Effector memory CD8-positive, alpha-beta T cell (primary cell): ENCODE measurements at regions not wholly inside any gene's neighbourhood (a gene's known extent, or its start where the extent isn't known, plus 50 kb on each side); places are given as distances from the start of the nearest gene placed in this dataset.
"Not testable (repeated sequence)": the region's sequence is repeated elsewhere in the genome, so short reads cannot be mapped to it uniquely, and the experiment has no call there.

Experiments used
- ATAC-seq: fragments of 150-1000 bp; cut with Tn5 transposase; replicated peaks from 2 replicates; pipeline ENCODE4 v1.10.0; 2021; ENCODE audit warnings: mild to moderate bottlenecking, moderate library complexity
- DNase-seq, 3 experiments: peaks; one replicate each; pipeline ENCODE4 v3.0.0; 2021
- H3K27ac Mint-ChIP-seq, 2 donors: one replicate each; pipeline ENCODE4 v1.8.0; 2022; ENCODE audit warnings: mild to moderate bottlenecking in 2 of 2, mixed read lengths in 2 of 2, moderate library complexity in 2 of 2
- H3K27me3 Mint-ChIP-seq, 2 donors: one replicate each; pipeline ENCODE4 v1.8.0; 2022; ENCODE audit warnings: mixed read lengths in 2 of 2
- H3K36me3 Mint-ChIP-seq: one replicate; pipeline ENCODE4 v1.8.0; 2022; ENCODE audit warnings: mild to moderate bottlenecking, moderate library complexity, mixed read lengths; ENCODE audit not compliant: insufficient read depth
- H3K4me1 Mint-ChIP-seq, 2 donors: one replicate each; pipeline ENCODE4 v1.8.0; 2022; ENCODE audit warnings: low read depth in 2 of 2, mixed read lengths in 2 of 2
- H3K4me3 Mint-ChIP-seq, 2 donors: one replicate each; pipeline ENCODE4 v1.8.0; 2022; ENCODE audit warnings: mild to moderate bottlenecking in 2 of 2, mixed read lengths in 2 of 2, moderate library complexity in 2 of 2
- H3K9me3 Mint-ChIP-seq, 2 donors: one replicate each; pipeline ENCODE4 v1.8.0; 2022; ENCODE audit warnings: mixed read lengths in 2 of 2

DNA sequence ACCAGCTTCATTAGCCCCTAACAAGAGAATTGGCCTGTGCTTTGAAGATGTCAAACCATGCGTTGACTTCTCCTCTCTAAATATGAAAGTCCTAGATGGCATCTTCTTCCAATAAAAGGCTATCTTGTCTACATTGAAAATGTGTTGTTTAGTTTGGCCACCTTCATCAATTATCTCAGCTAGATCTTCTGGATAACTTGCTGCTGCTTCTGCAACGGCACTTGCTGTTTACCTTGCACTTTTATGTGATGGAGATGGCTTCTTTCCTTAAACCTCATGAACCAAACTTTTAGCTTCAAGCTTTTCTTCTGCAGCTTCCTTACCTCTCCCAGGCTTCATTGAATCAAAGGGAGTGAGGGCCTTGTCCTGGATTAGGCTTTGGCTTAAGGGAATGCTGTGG is 58.6 kb upstream of the CSNK1E start:
- peak overlapping the region in 1 of 2 donors; percentile 72 for H3K4me3 Mint-ChIP-seq

DNA sequence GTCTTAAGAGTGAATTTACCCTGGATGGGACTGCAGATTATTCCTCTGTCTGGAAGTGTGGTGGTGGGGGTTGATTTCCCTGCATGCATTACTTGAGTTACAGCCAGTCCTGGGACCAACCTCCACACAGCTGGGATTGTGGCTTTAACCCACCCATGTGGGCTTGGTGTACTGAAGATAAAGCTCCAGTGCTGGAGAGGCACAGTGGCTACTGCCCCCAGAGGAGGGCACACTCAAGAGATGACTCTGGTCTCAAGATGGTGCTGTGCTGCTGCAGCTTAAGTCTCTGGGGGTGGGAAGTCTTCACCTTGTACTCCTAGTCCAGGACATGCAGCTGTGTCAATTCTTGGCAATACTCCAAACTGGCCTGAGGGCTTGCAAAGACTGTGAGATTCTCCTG is 57.8 kb upstream of the CSNK1E start:
- Mint-ChIP-seq H3K4me3 (peak overlapping the region; percentile 66 to 72), H3K27ac (peak overlapping the region; percentile 89 to 91), H3K4me1 (peaks cover 26 to 28% of the 10 kb centered on the region in 2 donors)
- ATAC-seq, H3K9me3 Mint-ChIP-seq, DNase-seq, H3K27me3 Mint-ChIP-seq, H3K36me3 Mint-ChIP-seq: not testable (repeated sequence)

More for the DNA sequence above, 58.6 kb upstream of the CSNK1E start:
- H3K36me3 Mint-ChIP-seq, H3K9me3 Mint-ChIP-seq, DNase-seq, H3K27me3 Mint-ChIP-seq, ATAC-seq: not testable (repeated sequence)
- Mint-ChIP-seq H3K4me1 (peaks cover 26 to 28% of the 10 kb centered on the region in 2 donors), H3K27ac (peak overlapping the region; percentile 55 to 91)

DNA sequence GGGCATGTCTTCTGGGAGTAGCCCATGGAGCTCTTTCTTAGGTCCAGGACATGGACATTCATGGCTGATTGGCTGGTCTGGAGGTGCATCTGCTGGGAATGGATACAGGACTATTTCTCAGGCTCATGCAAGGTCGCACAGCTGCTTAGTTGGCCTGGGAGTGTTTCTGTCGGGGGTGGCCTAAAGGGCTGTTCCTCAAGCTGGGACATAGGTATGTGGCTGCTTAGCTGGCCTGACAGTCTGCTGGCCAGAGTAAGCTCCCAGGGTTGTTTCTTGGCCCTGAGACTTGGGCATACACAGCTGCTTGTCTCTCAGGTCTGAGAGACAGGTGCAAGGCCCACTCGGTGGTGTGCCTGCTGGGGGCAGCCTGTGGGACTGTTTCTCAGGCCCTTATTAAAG is 57.2 kb upstream of the CSNK1E start:
- H3K27me3 Mint-ChIP-seq: not testable (repeated sequence)
- H3K4me1 Mint-ChIP-seq: peaks cover 26 to 28% of the 10 kb centered on the region in 2 donors
- H3K27ac Mint-ChIP-seq: peak overlapping the region; percentile 89 to 91

DNA sequence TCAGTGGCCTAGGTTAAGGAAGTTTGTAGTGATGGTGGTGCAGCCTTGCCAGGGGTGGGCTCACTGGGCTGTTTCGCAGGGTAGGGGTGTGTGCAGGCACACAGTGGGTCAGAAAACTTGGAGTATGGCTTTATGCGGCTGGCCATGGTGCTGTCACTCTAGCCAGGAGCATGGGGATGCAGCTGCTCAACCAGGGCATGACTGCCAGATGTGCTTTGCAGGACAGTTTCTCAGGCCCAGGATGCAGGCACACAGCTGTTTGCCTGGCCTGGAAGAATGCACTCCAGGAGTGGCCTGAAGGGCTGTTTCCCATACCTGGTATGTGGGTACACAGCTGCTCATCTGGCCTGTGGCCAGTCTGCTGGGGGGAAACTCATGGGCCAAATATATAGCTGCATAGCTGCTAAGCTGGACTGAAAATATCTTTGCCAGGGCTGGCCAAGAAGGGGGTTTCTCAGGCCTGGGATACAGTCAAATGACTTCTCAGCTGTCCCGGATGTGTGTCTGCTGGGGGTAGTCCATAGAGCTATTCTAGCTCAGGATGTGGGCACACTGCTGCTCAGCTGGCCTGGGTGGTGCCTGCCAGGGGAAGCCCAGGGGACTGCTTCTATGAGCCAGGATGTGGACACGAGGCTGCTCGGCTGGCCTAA is 56.7 kb upstream of the CSNK1E start:
- ATAC-seq: peak; percentile 97
- peak overlapping the region; percentile 66 to 72 for H3K4me3 Mint-ChIP-seq
- H3K36me3 Mint-ChIP-seq: not testable (repeated sequence)

More for the DNA sequence above, 57.2 kb upstream of the CSNK1E start:
- not testable (repeated sequence) for H3K36me3 Mint-ChIP-seq, ATAC-seq, DNase-seq, H3K9me3 Mint-ChIP-seq
- peak overlapping the region; percentile 66 to 72 for H3K4me3 Mint-ChIP-seq

DNA sequence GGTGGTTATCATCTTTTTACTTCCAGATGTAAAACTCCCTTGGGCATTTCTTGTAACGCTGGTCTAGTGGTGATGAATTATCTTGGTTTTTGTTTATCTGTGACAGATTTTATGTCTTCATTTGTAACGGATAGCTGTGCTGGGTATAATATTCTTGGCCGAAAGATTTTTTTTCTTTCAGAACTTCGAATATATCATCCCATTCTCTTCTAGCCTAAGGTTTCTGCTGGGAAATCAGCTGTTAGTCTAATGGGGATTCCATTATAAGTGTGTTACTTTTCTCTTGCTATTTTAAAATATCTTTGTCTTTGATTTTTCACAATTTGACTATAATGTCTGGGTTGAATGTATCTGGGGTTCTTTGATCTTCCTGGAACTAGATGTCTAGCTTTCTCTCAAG is 55.4 kb upstream of the CSNK1E start:
- not testable (repeated sequence) for H3K36me3 Mint-ChIP-seq, DNase-seq, H3K4me3 Mint-ChIP-seq, H3K27me3 Mint-ChIP-seq, ATAC-seq, H3K9me3 Mint-ChIP-seq
- H3K4me1 Mint-ChIP-seq: peaks cover 26 to 28% of the 10 kb centered on the region in 2 donors
- peak overlapping the region in 1 of 2 donors; percentile 91 for H3K27ac Mint-ChIP-seq

More for the DNA sequence above, 56.7 kb upstream of the CSNK1E start:
- Mint-ChIP-seq H3K4me1 (peaks cover 26 to 28% of the 10 kb centered on the region in 2 donors), H3K27ac (peak overlapping the region; percentile 89 to 91)
- not testable (repeated sequence) for H3K27me3 Mint-ChIP-seq, H3K9me3 Mint-ChIP-seq
- DNase-seq: peak; percentile 40 to 52 (median 45)

DNA sequence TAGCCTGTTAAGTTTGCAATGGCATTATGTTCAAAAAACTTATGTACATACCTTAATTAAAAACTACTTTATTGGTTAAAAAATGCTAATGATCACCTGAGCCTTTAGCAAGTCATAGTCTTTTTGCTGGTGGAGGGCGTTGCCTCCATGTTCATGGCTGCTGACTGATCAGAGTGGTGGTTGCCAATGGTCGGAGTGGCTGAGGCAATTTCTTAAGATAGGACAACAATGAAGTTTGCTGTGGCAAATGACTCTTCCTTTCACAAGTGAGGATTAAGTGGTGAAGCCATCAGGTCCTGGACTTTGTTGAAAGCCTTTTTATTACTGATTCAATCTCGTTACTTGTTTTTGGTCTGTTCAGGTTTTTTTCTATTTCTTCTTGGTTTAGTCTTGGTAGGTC is 53.3 kb upstream of the CSNK1E start:
- H3K27me3 Mint-ChIP-seq, H3K36me3 Mint-ChIP-seq, H3K4me3 Mint-ChIP-seq, H3K9me3 Mint-ChIP-seq, DNase-seq, H3K27ac Mint-ChIP-seq, ATAC-seq: not testable (repeated sequence)
- peaks cover 17 to 24% of the 10 kb centered on the region in 2 donors for H3K4me1 Mint-ChIP-seq

DNA sequence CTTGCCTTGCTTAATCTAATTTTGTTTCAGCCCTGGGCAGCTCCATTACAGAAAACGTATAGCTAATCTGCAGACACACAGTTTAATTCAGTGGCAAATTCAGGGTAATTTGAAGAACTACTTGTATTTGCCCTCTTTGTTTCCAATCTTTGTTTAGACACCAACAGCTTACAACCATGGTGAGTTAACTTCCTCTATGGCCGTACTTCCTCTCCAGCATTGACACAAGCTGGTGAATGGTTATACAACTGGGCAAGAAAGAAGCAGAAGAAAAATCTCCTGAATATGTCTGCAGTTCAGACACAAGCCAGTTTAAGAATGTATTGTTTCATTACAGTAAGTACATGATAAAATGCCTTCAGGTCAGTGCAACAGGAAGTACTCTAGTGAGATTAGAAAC is 51.9 kb upstream of the CSNK1E start:
- H3K36me3 Mint-ChIP-seq, H3K9me3 Mint-ChIP-seq, H3K27me3 Mint-ChIP-seq, H3K27ac Mint-ChIP-seq, ATAC-seq, DNase-seq, H3K4me3 Mint-ChIP-seq: not testable (repeated sequence)
- peaks cover 10 to 11% of the 10 kb centered on the region in 2 donors for H3K4me1 Mint-ChIP-seq
